ENCODE measurements at regions not wholly inside any gene's neighbourhood (a gene's known extent, or its start where the extent isn't known, plus 50 kb on each side); places are given as distances from the start of the nearest gene placed in this dataset.

- no peak for DNase-seq (ENCODE audit: low spot score)
- H3K4me1 Mint-ChIP-seq (ENCODE audit: low read depth) = peaks cover 46% of the 10 kb centered on the region
- no peaks in the 10 kb centered on the region for H3K27me3 Mint-ChIP-seq (ENCODE audit: low read depth)
- peaks cover 9% of the 10 kb centered on the region for H3K9me3 Mint-ChIP-seq (ENCODE audit: low read depth)
- H3K4me3 Mint-ChIP-seq (ENCODE audit: unreplicated experiment) = no peak overlapping the region
- TF ChIP-seq CTCF (IDR thresholded peaks at IDR 0.05) = no peak
- H3K36me3 Mint-ChIP-seq (ENCODE audit: low read depth) = peaks cover 4% of the 10 kb centered on the region
- H3K27ac Mint-ChIP-seq (ENCODE audit: unreplicated experiment) = no peak overlapping the region
Measured at GRCh38 chr7:25710959-25711358, 441.0 kb upstream of the NFE2L3 start.

- TF ChIP-seq CTCF (IDR thresholded peaks at IDR 0.05) = no peak
- Mint-ChIP-seq H3K4me3 (ENCODE audit: unreplicated experiment) (no peak overlapping the region), H3K36me3 (ENCODE audit: low read depth) (peaks cover 4% of the 10 kb centered on the region), H3K9me3 (ENCODE audit: low read depth) (peaks cover 5% of the 10 kb centered on the region), H3K27ac (ENCODE audit: unreplicated experiment) (no peak overlapping the region), H3K4me1 (ENCODE audit: low read depth) (peaks cover 53% of the 10 kb centered on the region), H3K27me3 (ENCODE audit: low read depth) (no peaks in the 10 kb centered on the region)
- DNase-seq (ENCODE audit: low spot score) = no peak
Measured at GRCh38 chr7:25711940-25712339, 440.1 kb upstream of the NFE2L3 start.

GRCh38 chr7:25712500-25712899, 439.5 kb upstream of the NFE2L3 start:
- Mint-ChIP-seq H3K4me1 (ENCODE audit: low read depth) (peaks cover 52% of the 10 kb centered on the region), H3K27me3 (ENCODE audit: low read depth) (no peaks in the 10 kb centered on the region), H3K36me3 (ENCODE audit: low read depth) (peaks cover 4% of the 10 kb centered on the region), H3K4me3 (ENCODE audit: unreplicated experiment) (no peak overlapping the region), H3K9me3 (ENCODE audit: low read depth) (peaks cover 5% of the 10 kb centered on the region), H3K27ac (ENCODE audit: unreplicated experiment) (no peak overlapping the region)
- no peak for DNase-seq (ENCODE audit: low spot score)
- TF ChIP-seq CTCF (IDR thresholded peaks at IDR 0.05) = no peak

GRCh38 chr7:25714013-25714412, 438.0 kb upstream of the NFE2L3 start:
- H3K27ac Mint-ChIP-seq (ENCODE audit: unreplicated experiment) = no peak overlapping the region
- H3K9me3 Mint-ChIP-seq (ENCODE audit: low read depth) = peaks cover 5% of the 10 kb centered on the region
- no peak for TF ChIP-seq CTCF (IDR thresholded peaks at IDR 0.05)
- no peaks in the 10 kb centered on the region for H3K27me3 Mint-ChIP-seq (ENCODE audit: low read depth)
- no peak overlapping the region for H3K4me3 Mint-ChIP-seq (ENCODE audit: unreplicated experiment)
- DNase-seq (ENCODE audit: low spot score) = no peak
- H3K36me3 Mint-ChIP-seq (ENCODE audit: low read depth) = peaks cover 2% of the 10 kb centered on the region
- H3K4me1 Mint-ChIP-seq (ENCODE audit: low read depth) = peaks cover 48% of the 10 kb centered on the region

- Mint-ChIP-seq H3K36me3 (ENCODE audit: low read depth) (peaks cover 2% of the 10 kb centered on the region), H3K9me3 (ENCODE audit: low read depth) (peaks cover 5% of the 10 kb centered on the region), H3K27ac (ENCODE audit: unreplicated experiment) (peak overlapping the region; percentile 43), H3K4me3 (ENCODE audit: unreplicated experiment) (no peak overlapping the region), H3K4me1 (ENCODE audit: low read depth) (peaks cover 52% of the 10 kb centered on the region), H3K27me3 (ENCODE audit: low read depth) (no peaks in the 10 kb centered on the region)
- DNase-seq (ENCODE audit: low spot score) = no peak
- no peak for TF ChIP-seq CTCF (IDR thresholded peaks at IDR 0.05)
Measured at GRCh38 chr7:25716421-25716820, 435.6 kb upstream of the NFE2L3 start.

All from chondrocyte (in vitro differentiated cells).